ENCODE measurements at regions not wholly inside any gene's neighbourhood (a gene's known extent, or its start where the extent isn't known, plus 50 kb on each side); places are given as distances from the start of the nearest gene placed in this dataset.

GRCh38 chr1:172895761-172896160 lies 155.0 kb downstream of the TNFSF18 start:
- H4K8ac ChIP-seq (ENCODE audit: extremely low read depth, insufficient read depth, low read length) = no peak overlapping the region
- no peak overlapping the region for H2BK20ac ChIP-seq (ENCODE audit: low read length)
- H3K4me2 ChIP-seq (ENCODE audit: insufficient read depth in 1 of 2, low read depth in 2 of 2, low read length in 2 of 2) = no peak overlapping the region
- no peaks in the 10 kb centered on the region for H3K4me1 ChIP-seq (replicated peaks in 1 of 4; ENCODE audit: control insufficient read depth in 3 of 4, insufficient read depth in 4 of 4, low read length in 3 of 4)
- H2BK12ac ChIP-seq (ENCODE audit: low read depth, low read length) = no peak overlapping the region
- H4K5ac ChIP-seq (ENCODE audit: insufficient read length, low read depth, low read length) = no peak overlapping the region
- POLR2A ChIA-PET (ENCODE audit: partially characterized antibody) = no interaction called here
- no peak overlapping the region for H3K4ac ChIP-seq (replicated peaks; ENCODE audit: insufficient read length, low read depth, low read length)
- H4K20me1 ChIP-seq (replicated peaks in 1 of 2; ENCODE audit: control insufficient read depth in 1 of 2, insufficient read depth in 2 of 2, low read length in 2 of 2) = no peaks in the 10 kb centered on the region
- H3K14ac ChIP-seq (ENCODE audit: insufficient read length) = no peak overlapping the region
- no peaks in the 10 kb centered on the region for H3K9me3 ChIP-seq (ENCODE audit: insufficient read depth in 2 of 2, low read depth in 1 of 2, low read length in 1 of 2)
- H3K27me3 ChIP-seq (replicated peaks in 1 of 4; ENCODE audit: control insufficient read depth in 3 of 4, extremely low read depth in 1 of 4, insufficient read depth in 3 of 4, low read length in 3 of 4) = no peaks in the 10 kb centered on the region
- H2BK15ac ChIP-seq (ENCODE audit: low read length) = no peak overlapping the region
- H3K23ac ChIP-seq (ENCODE audit: insufficient read length) = no peak overlapping the region
- H3K18ac ChIP-seq (ENCODE audit: extremely low read depth, low read length) = no peak overlapping the region
- 91% methylated on average over 1 of the region's 1 CpG; no CpG with 5 or more reads in 1 of the 2 experiments for WGBS, 2 experiments (ENCODE audit: extremely low coverage in 1 of 2, insufficient coverage in 1 of 2, insufficient read length in 1 of 2, insufficient replicate concordance in 2 of 2, low coverage in 1 of 2, low lambda C conversion rate in 2 of 2, missing lambda C conversion rate in 1 of 2)
- no peak overlapping the region for H2AK5ac ChIP-seq (ENCODE audit: low read depth, low read length)
- H4K91ac ChIP-seq (replicated peaks; ENCODE audit: insufficient read length, low read length) = no peak overlapping the region
- no peak for TF ChIP-seq TEAD4 (IDR thresholded peaks at IDR 0.05; ENCODE audit: low read depth, low read length)
- TF ChIP-seq PHF8 (conservative IDR thresholded peaks at IDR 0.05; ENCODE audit: low read depth, low read length) = no peak
- TF ChIP-seq SAP30 (IDR thresholded peaks at IDR 0.05; ENCODE audit: insufficient read depth, insufficient replicate concordance, low read length) = no peak
- no peak for TF ChIP-seq POLR2A (IDR thresholded peaks at IDR 0.05; ENCODE audit: control extremely low read depth in 1 of 2, low read depth in 2 of 2, low read length in 2 of 2)
- no peak for TF ChIP-seq BCL11A (IDR thresholded peaks at IDR 0.05; ENCODE audit: low read depth in 2 of 2, low read length in 2 of 2)
- TF ChIP-seq SP1 (IDR thresholded peaks at IDR 0.05; ENCODE audit: low read depth, low read length) = no peak
- no peak for TF ChIP-seq KDM5A (IDR thresholded peaks at IDR 0.05; ENCODE audit: low read length)
- H3K79me1 ChIP-seq (ENCODE audit: low read depth, low read length) = no peaks in the 10 kb centered on the region
- CTCF ChIA-PET (ENCODE audit: partially characterized antibody) = interaction anchor here (1.0 to 1.1 kb wide), 2 partner anchors 70 to 463 kb away, joined by 3 read pairs; no protein-coding TSS in a partner anchor
- no peak overlapping the region for H2BK5ac ChIP-seq (ENCODE audit: low read depth, low read length)
- no peak overlapping the region for H3K56ac ChIP-seq (replicated peaks; ENCODE audit: insufficient read length, low read depth, low read length)
- H3K9ac ChIP-seq (replicated peaks in 1 of 4; ENCODE audit: extremely low read depth in 1 of 4, low read depth in 3 of 4, low read length in 3 of 4) = no peak overlapping the region
- no peak for FAIRE-seq
- H3K23me2 ChIP-seq (ENCODE audit: low read depth, low read length) = no peaks in the 10 kb centered on the region
- no peak for DNase-seq (ENCODE audit: low read depth in 1 of 2, low spot score in 2 of 2)
- H3K4me3 ChIP-seq (ENCODE audit: extremely low read depth in 1 of 4, insufficient read depth in 2 of 4, low read depth in 3 of 4, low read length in 4 of 4) = no peak overlapping the region
- H2AFZ ChIP-seq (ENCODE audit: low read length) = no peak overlapping the region
- H3K27ac ChIP-seq (ENCODE audit: low read depth, low read length) = no peak overlapping the region
- H3K79me2 ChIP-seq (ENCODE audit: control insufficient read depth in 1 of 2, insufficient read depth in 2 of 2, low read length in 2 of 2) = no peaks in the 10 kb centered on the region
- H3K36me3 ChIP-seq (ENCODE audit: control insufficient read depth in 2 of 4, insufficient read depth in 4 of 4, low read length in 3 of 4) = no peaks in the 10 kb centered on the region
- H2BK120ac ChIP-seq (replicated peaks; ENCODE audit: low read depth, low read length) = no peak overlapping the region

Measured in H1 (cell line).